ENCODE measurements at regions not wholly inside any gene's neighbourhood (a gene's known extent, or its start where the extent isn't known, plus 50 kb on each side); places are given as distances from the start of the nearest gene placed in this dataset.

DNA sequence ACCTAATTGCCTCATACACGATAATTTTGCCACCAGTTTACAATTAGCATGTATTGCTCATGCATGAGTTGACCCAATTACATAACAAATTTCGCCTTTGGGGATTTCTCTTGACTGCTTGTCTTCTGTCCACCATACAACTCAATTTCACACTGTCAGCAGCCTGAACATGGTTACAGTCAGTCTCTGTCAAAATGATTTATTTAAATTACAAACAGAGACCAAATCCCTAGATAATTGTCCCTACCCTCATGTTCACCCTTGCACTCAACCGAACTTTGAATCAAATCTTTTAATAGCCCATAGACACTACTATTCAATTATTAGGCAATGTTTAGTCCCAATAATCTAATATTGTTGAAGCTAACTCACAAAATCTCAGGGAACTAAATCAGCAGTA lies 59.7 kb upstream of the NEBL start:
- intact Hi-C loops (cut with DNase I), result no loop called here
- DNase-seq (no peak), FAIRE-seq (no peak)
- no peak overlapping the region for H3K27ac ChIP-seq (ENCODE audit: low read depth in 2 of 2, low read length in 2 of 2)
- no peaks in the 10 kb centered on the region for H3K36me3 ChIP-seq (ENCODE audit: control insufficient read depth in 2 of 3, insufficient read depth in 3 of 3, low read length in 3 of 3)
- no peak overlapping the region for H3K4me3 ChIP-seq (ENCODE audit: low read length in 3 of 3)
- no peaks in the 10 kb centered on the region for H3K9me3 ChIP-seq (ENCODE audit: control insufficient read depth in 2 of 3, insufficient read depth in 1 of 3, low read length in 3 of 3)
- H3K27me3 ChIP-seq (ENCODE audit: control insufficient read depth, insufficient read depth, low read length), result no peaks in the 10 kb centered on the region
- no peaks in the 10 kb centered on the region for H3K4me1 ChIP-seq (ENCODE audit: control insufficient read depth in 2 of 3, insufficient read depth in 2 of 3, low read depth in 1 of 3, low read length in 3 of 3)
- TF ChIP-seq, protein P1, sequence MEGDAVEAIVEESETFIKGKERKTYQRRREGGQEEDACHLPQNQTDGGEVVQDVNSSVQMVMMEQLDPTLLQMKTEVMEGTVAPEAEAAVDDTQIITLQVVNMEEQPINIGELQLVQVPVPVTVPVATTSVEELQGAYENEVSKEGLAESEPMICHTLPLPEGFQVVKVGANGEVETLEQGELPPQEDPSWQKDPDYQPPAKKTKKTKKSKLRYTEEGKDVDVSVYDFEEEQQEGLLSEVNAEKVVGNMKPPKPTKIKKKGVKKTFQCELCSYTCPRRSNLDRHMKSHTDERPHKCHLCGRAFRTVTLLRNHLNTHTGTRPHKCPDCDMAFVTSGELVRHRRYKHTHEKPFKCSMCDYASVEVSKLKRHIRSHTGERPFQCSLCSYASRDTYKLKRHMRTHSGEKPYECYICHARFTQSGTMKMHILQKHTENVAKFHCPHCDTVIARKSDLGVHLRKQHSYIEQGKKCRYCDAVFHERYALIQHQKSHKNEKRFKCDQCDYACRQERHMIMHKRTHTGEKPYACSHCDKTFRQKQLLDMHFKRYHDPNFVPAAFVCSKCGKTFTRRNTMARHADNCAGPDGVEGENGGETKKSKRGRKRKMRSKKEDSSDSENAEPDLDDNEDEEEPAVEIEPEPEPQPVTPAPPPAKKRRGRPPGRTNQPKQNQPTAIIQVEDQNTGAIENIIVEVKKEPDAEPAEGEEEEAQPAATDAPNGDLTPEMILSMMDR (IDR thresholded peaks at IDR 0.05; ENCODE audit: borderline replicate concordance, extremely low read depth, insufficient read depth), result no peak
- no peak overlapping the region for H3K9ac ChIP-seq (ENCODE audit: low read length in 3 of 3)

DNA sequence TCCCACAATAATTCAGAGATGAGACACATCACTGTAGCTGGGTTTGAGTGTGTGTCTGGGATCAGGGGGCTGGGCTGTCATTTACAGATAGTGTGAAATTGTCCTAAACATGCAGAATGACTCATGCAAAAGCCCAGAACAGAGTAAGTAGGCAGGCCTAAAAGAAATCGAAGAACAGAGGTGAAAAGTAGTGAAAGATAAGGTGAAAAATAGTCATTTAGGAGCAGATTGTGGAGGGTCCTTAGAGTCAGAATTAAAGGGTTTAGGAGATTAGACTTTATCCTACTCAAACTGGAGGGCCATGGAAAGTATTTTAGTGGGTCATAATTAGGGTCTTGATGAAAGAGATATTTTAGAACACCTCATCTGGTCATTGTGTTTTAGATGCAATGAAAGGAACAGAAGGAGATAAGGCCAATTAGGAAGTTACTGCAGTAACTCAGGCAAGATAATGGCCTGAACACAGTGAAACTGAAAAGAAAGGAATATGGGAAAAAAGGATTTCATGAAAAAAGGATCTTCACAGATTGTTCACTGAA lies 58.3 kb upstream of the NEBL start:
- DNase-seq (no peak), FAIRE-seq (no peak)
- Histone ChIP-seq H3K36me3 (ENCODE audit: control insufficient read depth in 2 of 3, insufficient read depth in 3 of 3, low read length in 3 of 3) (no peaks in the 10 kb centered on the region), H3K4me3 (ENCODE audit: low read length in 3 of 3) (no peak overlapping the region), H3K27ac (ENCODE audit: low read depth in 2 of 2, low read length in 2 of 2) (no peak overlapping the region), H3K27me3 (ENCODE audit: control insufficient read depth, insufficient read depth, low read length) (no peaks in the 10 kb centered on the region), H3K9me3 (ENCODE audit: control insufficient read depth in 2 of 3, insufficient read depth in 1 of 3, low read length in 3 of 3) (no peaks in the 10 kb centered on the region), H3K9ac (ENCODE audit: low read length in 3 of 3) (no peak overlapping the region), H3K4me1 (ENCODE audit: control insufficient read depth in 2 of 3, insufficient read depth in 2 of 3, low read depth in 1 of 3, low read length in 3 of 3) (no peaks in the 10 kb centered on the region)
- intact Hi-C loops (cut with DNase I), result no loop called here
- TF ChIP-seq, protein P1 (IDR thresholded peaks at IDR 0.05; ENCODE audit: borderline replicate concordance, extremely low read depth, insufficient read depth), result no peak

DNA sequence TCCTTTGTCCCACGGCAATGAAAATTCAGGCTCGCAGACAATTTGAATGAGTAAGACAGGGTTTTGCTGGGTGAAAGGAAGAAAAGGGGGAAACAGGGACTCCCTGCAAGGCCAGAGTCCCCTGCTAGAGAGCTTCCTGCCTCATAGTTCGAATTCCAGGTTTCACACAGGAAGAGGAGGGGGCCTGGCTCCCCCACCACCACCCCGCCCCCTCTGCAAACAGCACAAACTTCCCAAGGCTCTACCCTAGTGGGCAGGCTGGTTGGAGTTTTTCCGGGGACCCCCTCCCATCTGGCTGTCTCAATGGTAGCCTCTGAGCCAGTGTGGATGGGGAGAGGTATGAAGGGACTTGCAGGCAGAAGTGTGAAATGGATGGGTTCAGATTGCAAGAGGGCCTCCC lies 57.4 kb upstream of the NEBL start:
- no peak for FAIRE-seq
- H3K27ac ChIP-seq (ENCODE audit: low read depth in 2 of 2, low read length in 2 of 2), result no peak overlapping the region
- no peak overlapping the region for H3K9ac ChIP-seq (ENCODE audit: low read length in 3 of 3)
- no peaks in the 10 kb centered on the region for H3K36me3 ChIP-seq (ENCODE audit: control insufficient read depth in 2 of 3, insufficient read depth in 3 of 3, low read length in 3 of 3)
- H3K27me3 ChIP-seq (ENCODE audit: control insufficient read depth, insufficient read depth, low read length), result no peaks in the 10 kb centered on the region
- TF ChIP-seq, protein P1 (IDR thresholded peaks at IDR 0.05; ENCODE audit: borderline replicate concordance, extremely low read depth, insufficient read depth), result no peak
- H3K4me1 ChIP-seq (ENCODE audit: control insufficient read depth in 2 of 3, insufficient read depth in 2 of 3, low read depth in 1 of 3, low read length in 3 of 3), result no peaks in the 10 kb centered on the region
- no peaks in the 10 kb centered on the region for H3K9me3 ChIP-seq (ENCODE audit: control insufficient read depth in 2 of 3, insufficient read depth in 1 of 3, low read length in 3 of 3)
- DNase-seq, result no peak
- intact Hi-C loops (cut with DNase I), result no loop called here
- no peak overlapping the region for H3K4me3 ChIP-seq (ENCODE audit: low read length in 3 of 3)

DNA sequence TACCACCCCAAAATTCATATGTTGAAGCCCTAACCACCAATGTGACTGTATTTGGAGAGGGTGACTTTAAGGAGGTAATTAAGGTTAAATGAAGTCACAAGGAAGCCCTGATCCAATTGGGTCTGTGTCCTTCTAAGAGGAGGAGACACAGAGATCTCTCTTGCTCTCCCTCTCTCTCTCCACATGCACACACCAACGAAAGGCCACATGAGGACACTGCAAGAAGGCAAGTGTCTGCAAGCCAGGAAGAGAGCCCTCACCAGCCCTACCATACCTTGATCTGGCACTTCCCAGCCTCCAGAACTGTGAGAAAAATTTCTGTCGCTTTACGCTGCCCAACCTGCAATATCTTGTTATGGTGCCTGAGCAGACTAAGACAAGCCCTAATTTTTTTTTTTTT lies 56.0 kb upstream of the NEBL start:
- Histone ChIP-seq H3K36me3 (ENCODE audit: control insufficient read depth in 2 of 3, insufficient read depth in 3 of 3, low read length in 3 of 3) (no peaks in the 10 kb centered on the region), H3K9ac (ENCODE audit: low read length in 3 of 3) (no peak overlapping the region), H3K4me3 (ENCODE audit: low read length in 3 of 3) (no peak overlapping the region), H3K4me1 (ENCODE audit: control insufficient read depth in 2 of 3, insufficient read depth in 2 of 3, low read depth in 1 of 3, low read length in 3 of 3) (no peaks in the 10 kb centered on the region), H3K9me3 (ENCODE audit: control insufficient read depth in 2 of 3, insufficient read depth in 1 of 3, low read length in 3 of 3) (no peaks in the 10 kb centered on the region), H3K27me3 (ENCODE audit: control insufficient read depth, insufficient read depth, low read length) (no peaks in the 10 kb centered on the region), H3K27ac (ENCODE audit: low read depth in 2 of 2, low read length in 2 of 2) (no peak overlapping the region)
- TF ChIP-seq, protein P1 (IDR thresholded peaks at IDR 0.05; ENCODE audit: borderline replicate concordance, extremely low read depth, insufficient read depth), result no peak
- DNase-seq (no peak), FAIRE-seq (no peak)
- intact Hi-C loops (cut with DNase I), result no loop called here
